OCI-LY7 (cell line): ENCODE measurements at regions not wholly inside any gene's neighbourhood (a gene's known extent, or its start where the extent isn't known, plus 50 kb on each side); places are given as distances from the start of the nearest gene placed in this dataset.

Source experiments
- EZH2phosphoT487 ChIP-seq: fragments of 200-600 bp; sonication (generic); IDR thresholded peaks from 2 replicates; pipeline ENCODE4 v1.6.1; 2018; ENCODE audit warnings: low read depth, borderline replicate concordance, mild to moderate bottlenecking, mixed run types, antibody characterized with exemption, low read length, moderate library complexity, mixed read lengths
- TF ChIP-seq, protein P1 (sequence below): fragments of 200-600 bp; sonication (generic); conservative IDR thresholded peaks from 2 replicates; pipeline ENCODE4 v1.5.1; 2014; ENCODE audit warnings: mild to moderate bottlenecking, antibody characterized with exemption, low read length, moderate library complexity, mixed read lengths

DNA sequence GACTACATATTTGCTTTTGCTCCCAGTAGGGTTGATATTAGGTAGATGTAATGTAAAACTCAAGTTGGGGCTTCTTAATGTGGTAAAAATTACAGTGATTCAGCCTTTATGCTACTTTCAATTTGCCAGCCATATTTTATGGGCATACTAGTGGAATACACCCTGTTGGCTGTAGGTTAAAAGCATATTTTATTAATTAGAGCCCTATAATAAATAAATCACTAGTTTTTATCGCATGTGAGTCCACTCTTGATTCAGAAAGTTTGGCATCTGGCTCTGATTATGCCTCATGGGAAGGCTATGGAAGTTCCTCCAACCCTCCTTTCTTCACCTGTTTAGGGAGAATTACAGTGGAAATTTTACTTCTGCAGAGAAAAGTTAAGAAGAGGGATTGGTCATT, 390.9 kb downstream of the GATA3 start:
- TF ChIP-seq, protein P1, sequence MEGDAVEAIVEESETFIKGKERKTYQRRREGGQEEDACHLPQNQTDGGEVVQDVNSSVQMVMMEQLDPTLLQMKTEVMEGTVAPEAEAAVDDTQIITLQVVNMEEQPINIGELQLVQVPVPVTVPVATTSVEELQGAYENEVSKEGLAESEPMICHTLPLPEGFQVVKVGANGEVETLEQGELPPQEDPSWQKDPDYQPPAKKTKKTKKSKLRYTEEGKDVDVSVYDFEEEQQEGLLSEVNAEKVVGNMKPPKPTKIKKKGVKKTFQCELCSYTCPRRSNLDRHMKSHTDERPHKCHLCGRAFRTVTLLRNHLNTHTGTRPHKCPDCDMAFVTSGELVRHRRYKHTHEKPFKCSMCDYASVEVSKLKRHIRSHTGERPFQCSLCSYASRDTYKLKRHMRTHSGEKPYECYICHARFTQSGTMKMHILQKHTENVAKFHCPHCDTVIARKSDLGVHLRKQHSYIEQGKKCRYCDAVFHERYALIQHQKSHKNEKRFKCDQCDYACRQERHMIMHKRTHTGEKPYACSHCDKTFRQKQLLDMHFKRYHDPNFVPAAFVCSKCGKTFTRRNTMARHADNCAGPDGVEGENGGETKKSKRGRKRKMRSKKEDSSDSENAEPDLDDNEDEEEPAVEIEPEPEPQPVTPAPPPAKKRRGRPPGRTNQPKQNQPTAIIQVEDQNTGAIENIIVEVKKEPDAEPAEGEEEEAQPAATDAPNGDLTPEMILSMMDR = no peak
- TF ChIP-seq EZH2phosphoT487 = no peak
